SK-N-SH treated with all-trans-retinoic acid at 6 μM for 48 hours (cell line): ENCODE measurements at regions not wholly inside any gene's neighbourhood (a gene's known extent, or its start where the extent isn't known, plus 50 kb on each side); places are given as distances from the start of the nearest gene placed in this dataset.

Experiments
- ATAC-seq: fragments of 200-7000 bp; cut with Tn5 transposase; 3 replicates; pipeline ENCODE4 v1.9.1; 2020; ENCODE audit warnings: mild to moderate bottlenecking, moderate library complexity
- ARNTL ChIP-seq: fragments of 450-650 bp; formaldehyde crosslinking; IDR thresholded peaks from 2 replicates; pipeline ENCODE4 v1.5.0; 2020; ENCODE audit warnings: low read depth, mild to moderate bottlenecking, moderate library complexity, borderline replicate concordance
- ESRRG ChIP-seq: fragments of 250-450 bp; sonication (Bioruptor Pico); IDR thresholded peaks from 2 replicates; pipeline ENCODE4 v1.6.1; 2021; ENCODE audit warnings: mild to moderate bottlenecking
- GLIS3 ChIP-seq: fragments of 250-450 bp; sonication (Bioruptor Pico); IDR thresholded peaks from 2 replicates; pipeline ENCODE4 v1.5.0; 2020; ENCODE audit warnings: mild to moderate bottlenecking, moderate library complexity
- ISL1 ChIP-seq: fragments of 250-450 bp; sonication (Bioruptor Pico); IDR thresholded peaks from 2 replicates; pipeline ENCODE4 v2.1.2; 2022; ENCODE audit warnings: mild to moderate bottlenecking, moderate library complexity
- OSR1 ChIP-seq: fragments of 250-450 bp; sonication (Bioruptor Pico); IDR thresholded peaks from 2 replicates; pipeline ENCODE4 v1.8.0; 2022; ENCODE audit warnings: moderate library complexity, mild to moderate bottlenecking, inconsistent platforms
- PATZ1 ChIP-seq: fragments of 250-450 bp; sonication (Bioruptor Pico); IDR thresholded peaks from 2 replicates; pipeline ENCODE4 v1.8.0; 2020; ENCODE audit warnings: mild to moderate bottlenecking, moderate library complexity, borderline replicate concordance
- PPARA ChIP-seq: fragments of 250-450 bp; sonication (Bioruptor Pico); IDR thresholded peaks from 2 replicates; pipeline ENCODE4 v1.5.0; 2020; ENCODE audit warnings: mild to moderate bottlenecking, borderline replicate concordance
- RARB ChIP-seq: fragments of 250-450 bp; sonication (Bioruptor Pico); IDR thresholded peaks from 2 replicates; pipeline ENCODE4 v1.8.0; 2021; ENCODE audit warnings: mild to moderate bottlenecking, moderate library complexity
- SNAI2 ChIP-seq: fragments of 250-450 bp; sonication (Bioruptor Pico); IDR thresholded peaks from 2 replicates; pipeline ENCODE4 v1.5.0; 2020; ENCODE audit warnings: mild to moderate bottlenecking, moderate library complexity
- TCF4 ChIP-seq: fragments of 250-450 bp; sonication (Bioruptor Pico); IDR thresholded peaks from 2 replicates; pipeline ENCODE4 v1.8.0; 2021; ENCODE audit warnings: mild to moderate bottlenecking, moderate library complexity, borderline replicate concordance
- TSHZ2 ChIP-seq: fragments of 250-450 bp; sonication (Bioruptor Pico); IDR thresholded peaks from 2 replicates; pipeline ENCODE4 v1.5.0; 2020; ENCODE audit warnings: mild to moderate bottlenecking, moderate library complexity
- ZC3H10 ChIP-seq: fragments of 250-450 bp; sonication (Bioruptor Pico); IDR thresholded peaks from 2 replicates; pipeline ENCODE4 v1.5.1; 2021; ENCODE audit warnings: mild to moderate bottlenecking, moderate library complexity
- ZFP3 ChIP-seq: fragments of 250-450 bp; sonication (Bioruptor Pico); IDR thresholded peaks from 2 replicates; pipeline ENCODE4 v1.5.0; 2020; ENCODE audit warnings: mild to moderate bottlenecking, moderate library complexity
- ZFP30 ChIP-seq: fragments of 450-650 bp; formaldehyde crosslinking; IDR thresholded peaks from 2 replicates; pipeline ENCODE4 v1.5.0; 2022; ENCODE audit warnings: mild to moderate bottlenecking, moderate library complexity
- ZNF70 ChIP-seq: fragments of 450-650 bp; formaldehyde crosslinking; IDR thresholded peaks from 2 replicates; pipeline ENCODE4 v1.5.0; 2020; ENCODE audit warnings: mild to moderate bottlenecking, moderate library complexity
- ZNF8 ChIP-seq: fragments of 450-650 bp; formaldehyde crosslinking; IDR thresholded peaks from 2 replicates; pipeline ENCODE4 v1.5.0; 2020; ENCODE audit warnings: mild to moderate bottlenecking, moderate library complexity
- TF ChIP-seq, protein P1 (sequence below): fragments of 250-450 bp; sonication (Bioruptor Pico); IDR thresholded peaks from 2 replicates; pipeline ENCODE4 v1.8.0; 2021; ENCODE audit warnings: low read depth, mild to moderate bottlenecking, moderate library complexity, borderline replicate concordance
- TF ChIP-seq, protein P2 (sequence below): fragments of 250-450 bp; sonication (Bioruptor Pico); IDR thresholded peaks from 2 replicates; pipeline ENCODE4 v1.5.1; 2021; ENCODE audit warnings: mild to moderate bottlenecking, moderate library complexity
- TF ChIP-seq, protein P3 (sequence below): fragments of 250-450 bp; sonication (Bioruptor Pico); IDR thresholded peaks from 2 replicates; pipeline ENCODE4 v1.5.1; 2020; ENCODE audit warnings: low read depth, mild to moderate bottlenecking, moderate library complexity

DNA sequence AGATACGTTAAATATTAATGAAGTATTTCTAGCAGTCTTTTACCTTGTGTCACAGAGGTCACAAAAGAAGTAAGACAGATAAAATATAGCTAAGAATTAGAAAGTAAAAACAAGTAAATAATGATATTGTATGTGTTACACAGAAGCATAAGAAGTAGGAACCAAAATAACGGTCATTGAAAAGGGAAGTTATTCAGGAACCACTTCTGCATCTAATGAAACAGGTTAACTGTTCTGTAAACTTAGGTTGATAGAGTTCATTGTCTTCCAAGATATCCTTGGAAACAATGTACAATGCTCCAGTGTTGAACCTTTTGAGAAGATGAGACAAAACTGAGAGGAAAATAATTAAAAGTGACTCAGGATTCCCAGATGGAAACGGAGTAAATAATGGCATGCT lies 57.1 kb upstream of the CD302 start:
- no peak for TF ChIP-seq ZC3H10 (CRISPR knock-in tag)
- ATAC-seq: no peak

DNA sequence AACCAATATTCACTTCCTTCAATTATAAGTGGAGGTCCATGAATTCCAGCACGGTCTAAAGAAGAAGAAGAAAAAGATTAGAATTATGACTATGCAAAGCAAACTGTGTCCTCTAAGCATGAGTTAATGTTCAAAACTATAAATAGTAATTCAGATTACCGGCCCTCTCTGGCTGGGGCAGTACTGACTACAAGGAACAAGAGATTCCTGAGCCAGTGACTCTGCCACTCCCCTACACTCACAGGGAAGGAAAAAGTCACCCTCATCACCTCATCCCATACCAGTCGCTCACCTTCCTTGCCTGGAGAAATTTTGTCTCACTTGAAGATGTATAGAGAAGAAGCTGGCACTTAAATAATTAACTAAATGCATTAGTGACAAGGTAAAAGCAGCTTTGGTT lies 56.5 kb upstream of the CD302 start:
- ATAC-seq: no peak
- TF ChIP-seq GLIS3 (CRISPR knock-in tag) (no peak), ZNF70 (CRISPR knock-in tag) (no peak), PATZ1 (CRISPR knock-in tag) (no peak), ZNF8 (CRISPR knock-in tag) (no peak), PPARA (no peak), OSR1 (no peak), ZFP30 (CRISPR knock-in tag) (no peak), RARB (CRISPR knock-in tag) (no peak), ZFP3 (CRISPR knock-in tag) (no peak), ZC3H10 (CRISPR knock-in tag) (no peak), ESRRG (CRISPR knock-in tag) (no peak), TSHZ2 (no peak), TCF4 (CRISPR knock-in tag) (no peak), ARNTL (CRISPR knock-in tag) (no peak), SNAI2 (CRISPR knock-in tag) (no peak)
- TF ChIP-seq, protein P1, sequence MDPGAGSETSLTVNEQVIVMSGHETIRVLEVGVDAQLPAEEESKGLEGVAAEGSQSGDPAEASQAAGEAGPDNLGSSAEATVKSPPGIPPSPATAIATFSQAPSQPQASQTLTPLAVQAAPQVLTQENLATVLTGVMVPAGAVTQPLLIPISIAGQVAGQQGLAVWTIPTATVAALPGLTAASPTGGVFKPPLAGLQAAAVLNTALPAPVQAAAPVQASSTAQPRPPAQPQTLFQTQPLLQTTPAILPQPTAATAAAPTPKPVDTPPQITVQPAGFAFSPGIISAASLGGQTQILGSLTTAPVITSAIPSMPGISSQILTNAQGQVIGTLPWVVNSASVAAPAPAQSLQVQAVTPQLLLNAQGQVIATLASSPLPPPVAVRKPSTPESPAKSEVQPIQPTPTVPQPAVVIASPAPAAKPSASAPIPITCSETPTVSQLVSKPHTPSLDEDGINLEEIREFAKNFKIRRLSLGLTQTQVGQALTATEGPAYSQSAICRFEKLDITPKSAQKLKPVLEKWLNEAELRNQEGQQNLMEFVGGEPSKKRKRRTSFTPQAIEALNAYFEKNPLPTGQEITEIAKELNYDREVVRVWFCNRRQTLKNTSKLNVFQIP: no peak
- TF ChIP-seq, protein P2, sequence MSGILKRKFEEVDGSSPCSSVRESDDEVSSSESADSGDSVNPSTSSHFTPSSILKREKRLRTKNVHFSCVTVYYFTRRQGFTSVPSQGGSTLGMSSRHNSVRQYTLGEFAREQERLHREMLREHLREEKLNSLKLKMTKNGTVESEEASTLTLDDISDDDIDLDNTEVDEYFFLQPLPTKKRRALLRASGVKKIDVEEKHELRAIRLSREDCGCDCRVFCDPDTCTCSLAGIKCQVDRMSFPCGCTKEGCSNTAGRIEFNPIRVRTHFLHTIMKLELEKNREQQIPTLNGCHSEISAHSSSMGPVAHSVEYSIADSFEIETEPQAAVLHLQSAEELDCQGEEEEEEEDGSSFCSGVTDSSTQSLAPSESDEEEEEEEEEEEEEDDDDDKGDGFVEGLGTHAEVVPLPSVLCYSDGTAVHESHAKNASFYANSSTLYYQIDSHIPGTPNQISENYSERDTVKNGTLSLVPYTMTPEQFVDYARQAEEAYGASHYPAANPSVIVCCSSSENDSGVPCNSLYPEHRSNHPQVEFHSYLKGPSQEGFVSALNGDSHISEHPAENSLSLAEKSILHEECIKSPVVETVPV (CRISPR knock-in tag): no peak
- TF ChIP-seq, protein P3, sequence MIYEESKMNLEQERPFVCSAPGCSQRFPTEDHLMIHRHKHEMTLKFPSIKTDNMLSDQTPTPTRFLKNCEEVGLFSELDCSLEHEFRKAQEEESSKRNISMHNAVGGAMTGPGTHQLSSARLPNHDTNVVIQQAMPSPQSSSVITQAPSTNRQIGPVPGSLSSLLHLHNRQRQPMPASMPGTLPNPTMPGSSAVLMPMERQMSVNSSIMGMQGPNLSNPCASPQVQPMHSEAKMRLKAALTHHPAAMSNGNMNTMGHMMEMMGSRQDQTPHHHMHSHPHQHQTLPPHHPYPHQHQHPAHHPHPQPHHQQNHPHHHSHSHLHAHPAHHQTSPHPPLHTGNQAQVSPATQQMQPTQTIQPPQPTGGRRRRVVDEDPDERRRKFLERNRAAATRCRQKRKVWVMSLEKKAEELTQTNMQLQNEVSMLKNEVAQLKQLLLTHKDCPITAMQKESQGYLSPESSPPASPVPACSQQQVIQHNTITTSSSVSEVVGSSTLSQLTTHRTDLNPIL: no peak

DNA sequence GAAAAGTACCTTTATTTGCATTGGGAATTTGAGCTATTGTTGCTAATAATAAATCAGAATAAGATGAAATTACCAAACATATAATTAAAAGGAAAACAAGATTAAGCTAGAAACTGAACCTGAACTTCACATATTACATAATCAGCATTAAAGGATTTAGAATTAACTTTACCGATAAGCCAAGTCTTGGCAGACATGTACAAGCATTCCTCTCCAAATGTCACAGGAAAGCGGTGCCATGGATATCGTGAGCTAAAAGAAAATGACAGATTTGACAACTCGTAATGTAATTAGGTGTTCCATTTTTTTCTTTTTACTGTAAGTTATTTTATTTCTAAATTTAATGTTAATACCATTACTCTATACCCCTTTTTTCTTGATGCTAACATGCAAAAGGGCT lies 55.1 kb upstream of the CD302 start:
- ATAC-seq: no peak

More for the DNA sequence above, 55.1 kb upstream of the CD302 start:
- TF ChIP-seq ISL1 (CRISPR knock-in tag): peak; percentile 33; the same call in 1 of the 2 replicates
- TF ChIP-seq, protein P1: no peak
